ENCODE measurements at regions not wholly inside any gene's neighbourhood (a gene's known extent, or its start where the extent isn't known, plus 50 kb on each side); places are given as distances from the start of the nearest gene placed in this dataset.

- no peak for TF ChIP-seq CTCF (IDR thresholded peaks at IDR 0.05)
- TF ChIP-seq POLR2A (IDR thresholded peaks at IDR 0.05), result no peak
Measured at GRCh38 chr18:52208646-52209045, 131.4 kb upstream of the DCC start.

Data from heart left ventricle (tissue), 13 donors.